Right lobe of liver (tissue), 6 donors: ENCODE measurements at regions not wholly inside any gene's neighbourhood (a gene's known extent, or its start where the extent isn't known, plus 50 kb on each side); places are given as distances from the start of the nearest gene placed in this dataset.

ENCODE experiments used
- ATAC-seq, 4 donors: fragments of 200-7000 bp; cut with Tn5 transposase; one replicate each; pipeline ENCODE4 v1.9.1; 2020; ENCODE audit warnings: mild to moderate bottlenecking in 4 of 4, moderate library complexity in 4 of 4
- DNase-seq, 3 donors: peaks; one replicate each; pipeline ENCODE4 v3.0.0-alpha.2; 2020
- H3K27ac ChIP-seq, 3 donors: fragments of 200-600 bp; one replicate each; pipeline ENCODE4 v1.8.0; 2022
- H3K27me3 ChIP-seq, 2 donors: fragments of 200-600 bp; one replicate each; pipeline ENCODE4 v1.8.0; 2022
- H3K36me3 ChIP-seq, 4 donors: fragments of 200-600 bp; sonication (generic) in 1 of 4; one replicate each; pipeline versions ENCODE4 v1.5.1 to v1.8.0; 2017 to 2022; ENCODE audit warnings: control low read depth in 1 of 4
- H3K4me1 ChIP-seq, 4 donors: fragments of 200-600 bp; sonication (generic) in 1 of 4; one replicate each; pipeline versions ENCODE4 v1.5.1 to v1.8.0; 2017 to 2022; ENCODE audit warnings: control low read depth in 1 of 4
- H3K4me3 ChIP-seq, 3 donors: fragments of 200-600 bp; one replicate each; pipeline ENCODE4 v1.8.0; 2022
- H3K9me3 ChIP-seq, 4 donors: fragments of 200-600 bp; sonication (generic) in 1 of 4; one replicate each; pipeline versions ENCODE4 v1.5.1 to v1.8.0; 2017 to 2022; ENCODE audit warnings: control low read depth in 1 of 4
- POLR2A ChIP-seq: fragments of 450-650 bp; IDR thresholded peaks from one replicate; pipeline ENCODE4 v1.6.1; 2017; ENCODE audit warnings: antibody characterized with exemption, mild to moderate bottlenecking
- WGBS: methylation state at CpG from one replicate; pipeline ENCODE4 v1.1.6; 2018; ENCODE audit warnings: low coverage, low lambda C conversion rate; ENCODE audit not compliant: insufficient coverage; ENCODE audit errors: missing lambda C conversion rate; 5-methylcytosine and 5-hydroxymethylcytosine counted together
- intact Hi-C, 2 donors: fragments of 100-400 bp; cut with DNase I; formaldehyde crosslinking; loops; one replicate each; pipeline versions ENCODE4 v1.11.2 to v1.14.1; 2022
- TF ChIP-seq, protein P1 (sequence below), 4 donors: fragments of 200-600 bp in 3 of 4; fragments of 450-650 bp in 1 of 4; IDR thresholded peaks; one replicate each; pipeline versions ENCODE4 v1.5.1 to v1.8.0; 2016 to 2022; ENCODE audit warnings: antibody characterized with exemption in 4 of 4, mild to moderate bottlenecking in 2 of 4
- donor health status: DM: no; HTN: yes; CAD: no.
- donor health status: DM: no; HTN: no; CAD: no.
- donor health status: DM: no; HTN: no; CAD: no.
- donor health status: DM: no; HTN: yes; CAD: no.
- donor health status: DM: no; HTN: yes; CAD: no.

DNA sequence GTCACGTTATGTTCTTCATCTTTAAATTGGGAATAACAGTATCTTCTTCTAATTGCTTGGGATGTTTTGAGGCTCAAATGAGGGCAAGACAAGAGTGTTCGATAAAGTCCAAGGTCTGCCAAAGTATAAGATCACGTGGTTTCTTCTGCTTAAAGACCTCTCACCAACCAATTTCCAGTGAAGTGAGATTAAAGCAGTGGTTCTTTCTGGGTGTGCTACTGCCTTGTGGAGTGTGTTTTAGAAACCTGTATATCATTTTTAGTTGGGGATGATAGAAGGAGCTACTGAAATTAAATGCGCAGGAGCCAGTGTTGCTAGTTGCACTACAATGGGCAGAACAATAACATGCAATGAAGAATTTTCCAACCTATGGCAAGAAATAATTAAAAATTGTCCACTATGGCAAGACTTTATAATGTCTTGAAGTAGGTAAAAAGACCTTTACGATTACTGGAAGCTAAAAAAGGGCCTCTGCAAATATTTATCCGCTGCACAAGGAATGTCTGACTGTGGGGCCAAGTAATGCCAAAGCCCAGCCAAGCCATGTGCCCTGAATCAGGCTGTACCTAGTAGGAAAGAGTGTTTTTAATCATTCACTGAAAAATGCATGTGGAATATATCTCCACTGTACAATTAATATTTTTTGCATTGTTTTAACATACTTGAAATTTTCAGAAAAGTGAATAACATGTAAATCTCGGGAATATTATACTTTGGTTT, 244.5 kb upstream of the REG3G start:
- no peak for TF ChIP-seq POLR2A
- TF ChIP-seq, protein P1, sequence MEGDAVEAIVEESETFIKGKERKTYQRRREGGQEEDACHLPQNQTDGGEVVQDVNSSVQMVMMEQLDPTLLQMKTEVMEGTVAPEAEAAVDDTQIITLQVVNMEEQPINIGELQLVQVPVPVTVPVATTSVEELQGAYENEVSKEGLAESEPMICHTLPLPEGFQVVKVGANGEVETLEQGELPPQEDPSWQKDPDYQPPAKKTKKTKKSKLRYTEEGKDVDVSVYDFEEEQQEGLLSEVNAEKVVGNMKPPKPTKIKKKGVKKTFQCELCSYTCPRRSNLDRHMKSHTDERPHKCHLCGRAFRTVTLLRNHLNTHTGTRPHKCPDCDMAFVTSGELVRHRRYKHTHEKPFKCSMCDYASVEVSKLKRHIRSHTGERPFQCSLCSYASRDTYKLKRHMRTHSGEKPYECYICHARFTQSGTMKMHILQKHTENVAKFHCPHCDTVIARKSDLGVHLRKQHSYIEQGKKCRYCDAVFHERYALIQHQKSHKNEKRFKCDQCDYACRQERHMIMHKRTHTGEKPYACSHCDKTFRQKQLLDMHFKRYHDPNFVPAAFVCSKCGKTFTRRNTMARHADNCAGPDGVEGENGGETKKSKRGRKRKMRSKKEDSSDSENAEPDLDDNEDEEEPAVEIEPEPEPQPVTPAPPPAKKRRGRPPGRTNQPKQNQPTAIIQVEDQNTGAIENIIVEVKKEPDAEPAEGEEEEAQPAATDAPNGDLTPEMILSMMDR (IDR thresholded peaks at IDR 0.05) = no peak

DNA sequence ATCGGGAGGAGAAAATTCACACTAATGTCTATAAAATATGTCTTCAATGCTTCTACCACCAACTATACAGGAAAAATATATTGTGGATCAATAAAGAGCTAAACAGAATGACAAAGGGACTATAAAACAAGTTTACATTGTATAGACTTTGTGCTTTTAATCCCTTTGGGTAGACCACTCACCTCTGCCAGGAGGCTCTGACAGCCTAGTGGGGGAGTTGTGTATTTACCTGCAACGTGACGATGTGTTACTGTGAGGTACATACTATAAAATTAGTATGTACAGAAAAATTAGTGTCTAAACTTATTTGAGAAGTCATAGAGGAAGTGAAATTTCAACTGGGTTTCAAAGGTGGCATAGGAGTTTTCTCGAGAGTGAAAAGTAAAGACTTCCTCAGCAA, 243.3 kb upstream of the REG3G start:
- Histone ChIP-seq H3K36me3 (no peaks in the 10 kb centered on the region), H3K9me3 (no peaks in the 10 kb centered on the region), H3K27ac (no peak overlapping the region), H3K4me1 (no peaks in the 10 kb centered on the region), H3K4me3 (no peak overlapping the region), H3K27me3 (no peaks in the 10 kb centered on the region)
- TF ChIP-seq, protein P1 (IDR thresholded peaks at IDR 0.05) = no peak
- no peak for TF ChIP-seq POLR2A
- no peak for ATAC-seq
- WGBS = 54% methylated on average over 4 of the region's 4 CpGs
- no peak for DNase-seq
- intact Hi-C loops = no loop called here

More for the DNA sequence above, 244.5 kb upstream of the REG3G start:
- DNase-seq (no peak), ATAC-seq (no peak)
- no peak overlapping the region for H3K27ac ChIP-seq
- H3K36me3 ChIP-seq = no peaks in the 10 kb centered on the region
- no peaks in the 10 kb centered on the region for H3K9me3 ChIP-seq
- 39% methylated on average over 7 of the region's 7 CpGs for WGBS
- intact Hi-C loops = no loop called here
- H3K4me1 ChIP-seq = no peaks in the 10 kb centered on the region
- no peaks in the 10 kb centered on the region for H3K27me3 ChIP-seq
- no peak overlapping the region for H3K4me3 ChIP-seq

DNA sequence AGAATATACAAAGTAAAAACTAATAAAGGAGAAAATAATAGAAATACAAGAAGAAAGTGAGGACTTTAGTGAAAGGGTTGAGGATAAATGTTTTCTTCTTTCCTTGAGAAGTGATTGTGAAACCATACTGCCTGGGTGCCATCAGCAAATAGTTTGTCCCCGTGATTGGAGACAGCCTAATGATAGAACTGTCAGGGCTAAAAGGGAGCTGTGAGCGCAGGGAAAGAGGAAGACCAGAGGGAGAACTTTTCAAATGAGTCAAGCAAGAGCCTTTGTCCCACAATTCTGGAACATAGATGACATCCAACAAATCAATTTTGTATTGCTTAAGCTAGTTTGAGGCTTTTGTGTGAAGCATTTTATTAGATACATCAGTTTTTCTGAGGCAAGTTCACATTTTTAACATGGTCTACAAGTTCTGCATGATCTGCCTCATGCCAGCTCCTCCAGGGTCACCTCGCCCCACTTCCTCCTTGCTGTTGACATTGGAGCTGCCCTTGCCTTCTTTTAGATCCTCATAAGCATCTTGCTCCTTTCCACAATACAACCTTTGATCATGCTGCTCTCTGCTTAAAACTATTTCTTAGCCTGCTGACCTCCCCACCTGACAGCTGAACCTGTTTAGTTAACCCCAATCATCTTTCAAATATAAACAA, 213.4 kb upstream of the REG3G start:
- no peak for TF ChIP-seq POLR2A
- TF ChIP-seq, protein P1 (IDR thresholded peaks at IDR 0.05) = no peak
- Histone ChIP-seq H3K9me3 (no peaks in the 10 kb centered on the region), H3K36me3 (no peaks in the 10 kb centered on the region), H3K4me1 (no peaks in the 10 kb centered on the region), H3K4me3 (no peak overlapping the region), H3K27ac (no peak overlapping the region), H3K27me3 (no peaks in the 10 kb centered on the region)
- ATAC-seq (no peak), DNase-seq (no peak)
- 28% methylated on average over 3 of the region's 3 CpGs for WGBS
- intact Hi-C loops = no loop called here

DNA sequence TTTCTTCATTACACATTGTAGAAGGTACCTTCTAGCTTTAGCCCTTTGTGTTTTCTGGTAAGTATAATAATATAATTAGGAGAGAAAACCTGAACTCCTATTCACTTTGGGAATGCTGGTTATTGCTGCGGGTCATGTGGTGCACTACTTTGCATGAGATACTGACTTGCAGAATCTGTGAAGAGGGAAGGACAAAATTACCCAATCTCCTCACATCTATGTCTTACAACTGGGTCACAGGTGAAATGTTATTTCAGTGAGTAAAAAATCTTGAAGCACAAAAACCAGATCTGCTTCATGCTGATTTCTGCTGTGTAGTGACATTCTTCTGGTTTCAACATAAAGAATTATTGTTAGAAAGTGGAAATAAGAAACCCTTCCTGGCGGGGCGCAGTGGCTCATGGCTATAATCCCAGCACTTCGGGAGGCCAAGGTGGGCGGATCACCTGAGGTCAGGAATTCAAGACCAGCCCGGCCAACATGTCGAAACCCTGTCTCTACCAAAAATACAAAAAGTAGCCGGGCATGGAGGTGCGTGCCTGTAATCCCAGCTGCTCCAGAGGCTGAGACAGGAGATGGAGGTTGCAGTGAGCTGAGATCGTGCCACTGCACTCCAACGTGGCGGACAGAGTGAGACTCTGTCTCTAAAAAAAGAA, 211.0 kb upstream of the REG3G start:
- TF ChIP-seq POLR2A = no peak
- TF ChIP-seq, protein P1 (IDR thresholded peaks at IDR 0.05) = no peak
- no peaks in the 10 kb centered on the region for H3K36me3 ChIP-seq
- intact Hi-C loops = no loop called here
- ATAC-seq (no peak), DNase-seq (no peak)
- no peaks in the 10 kb centered on the region for H3K4me1 ChIP-seq
- no peak overlapping the region for H3K27ac ChIP-seq
- no peaks in the 10 kb centered on the region for H3K27me3 ChIP-seq
- no peaks in the 10 kb centered on the region for H3K9me3 ChIP-seq
- WGBS = 60% methylated on average over 9 of the region's 12 CpGs
- H3K4me3 ChIP-seq = no peak overlapping the region
